WTC11 (cell line): ENCODE measurements at regions not wholly inside any gene's neighbourhood (a gene's known extent, or its start where the extent isn't known, plus 50 kb on each side); places are given as distances from the start of the nearest gene placed in this dataset.

Experiments used
- ATAC-seq: fragments of 200-7000 bp; cut with Tn5 transposase; 2 replicates; pipeline ENCODE4 v1.10.0; 2021; ENCODE audit warnings: mild to moderate bottlenecking, moderate library complexity
- CTCF ChIA-PET: fragments of 300-600 bp; sonication (Branson Sonifier 250); formaldehyde crosslinking; loops from one replicate; lab custom pipeline; 2021; ENCODE audit warnings: antibody characterized with exemption; lab: Charles Lee
- POLR2A ChIA-PET: fragments of 350-600 bp; sonication (Branson Sonifier 250); formaldehyde crosslinking; loops from one replicate; lab custom pipeline; 2021; ENCODE audit warnings: antibody characterized with exemption; lab: Charles Lee
- DNase-seq: peaks from one replicate; pipeline ENCODE4 v3.0.0; 2021; ENCODE audit warnings: low spot score
- H3K27ac Mint-ChIP-seq: 2 replicates; pipeline ENCODE4 v1.8.0; 2021; ENCODE audit warnings: mixed read lengths
- H3K27me3 Mint-ChIP-seq: 2 replicates; pipeline ENCODE4 v1.8.0; 2021; ENCODE audit warnings: low read depth, mild to moderate bottlenecking, moderate library complexity, mixed read lengths
- H3K36me3 Mint-ChIP-seq: 2 replicates; pipeline ENCODE4 v1.8.0; 2021; ENCODE audit warnings: mixed read lengths
- H3K4me1 Mint-ChIP-seq: 2 replicates; pipeline ENCODE4 v1.8.0; 2022; ENCODE audit warnings: mixed read lengths
- H3K4me3 Mint-ChIP-seq: 2 replicates; pipeline ENCODE4 v1.8.0; 2021; ENCODE audit warnings: mild to moderate bottlenecking, moderate library complexity, mixed read lengths
- H3K9me3 Mint-ChIP-seq: 2 replicates; pipeline ENCODE4 v1.8.0; 2021; ENCODE audit warnings: mixed read lengths
- ATF2 ChIP-seq: sonication (generic); formaldehyde crosslinking; IDR thresholded peaks from 2 replicates; pipeline ENCODE4 v1.8.1; 2022; ENCODE audit warnings: low read depth, missing genetic modification reagents, borderline replicate concordance
- ATF6 ChIP-seq: sonication (generic); formaldehyde crosslinking; IDR thresholded peaks from 2 replicates; pipeline ENCODE4 v1.8.1; 2023; ENCODE audit warnings: mild to moderate bottlenecking, missing genetic modification reagents
- CBFB ChIP-seq: sonication (generic); formaldehyde crosslinking; IDR thresholded peaks from 2 replicates; pipeline ENCODE4 v1.8.1; 2022; ENCODE audit warnings: mild to moderate bottlenecking, low read depth, missing genetic modification reagents
- CDX4 ChIP-seq: fragments of 250-450 bp; sonication (Bioruptor Pico); IDR thresholded peaks from 2 replicates; pipeline ENCODE4 v1.9.0; 2021; ENCODE audit warnings: moderate library complexity, mild to moderate bottlenecking, inconsistent platforms, borderline replicate concordance
- CREM ChIP-seq: sonication (generic); formaldehyde crosslinking; IDR thresholded peaks from 2 replicates; pipeline ENCODE4 v1.8.1; 2022; ENCODE audit warnings: mild to moderate bottlenecking, missing genetic modification reagents, moderate library complexity
- E2F5 ChIP-seq: sonication (generic); formaldehyde crosslinking; IDR thresholded peaks from 2 replicates; pipeline ENCODE4 v1.8.1; 2022; ENCODE audit warnings: mild to moderate bottlenecking, moderate library complexity, missing genetic modification reagents
- ERG ChIP-seq: fragments of 250-450 bp; sonication (Bioruptor Pico); IDR thresholded peaks from 2 replicates; pipeline ENCODE4 v1.8.0; 2021; ENCODE audit warnings: mild to moderate bottlenecking
- HMGA2 ChIP-seq: fragments of 250-450 bp; sonication (Bioruptor Pico); IDR thresholded peaks from 2 replicates; pipeline ENCODE4 v1.4.0; 2021; ENCODE audit warnings: mild to moderate bottlenecking, moderate library complexity
- IRF2 ChIP-seq: sonication (generic); formaldehyde crosslinking; IDR thresholded peaks from 2 replicates; pipeline ENCODE4 v1.8.0; 2022; ENCODE audit warnings: low read depth, missing genetic modification reagents, borderline replicate concordance
- MXD4 ChIP-seq: fragments of 250-450 bp; sonication (Bioruptor Pico); IDR thresholded peaks from 2 replicates; pipeline ENCODE4 v1.8.0; 2021; ENCODE audit warnings: mild to moderate bottlenecking, moderate library complexity, borderline replicate concordance
- PREB ChIP-seq: sonication (generic); formaldehyde crosslinking; IDR thresholded peaks from 2 replicates; pipeline ENCODE4 v1.8.1; 2022; ENCODE audit warnings: mild to moderate bottlenecking, missing genetic modification reagents, moderate library complexity, borderline replicate concordance
- SMAD4 ChIP-seq: sonication (generic); formaldehyde crosslinking; IDR thresholded peaks from 2 replicates; pipeline ENCODE4 v1.8.0; 2022; ENCODE audit warnings: mild to moderate bottlenecking, missing genetic modification reagents
- STAT6 ChIP-seq: sonication (generic); formaldehyde crosslinking; conservative IDR thresholded peaks from 2 replicates; pipeline ENCODE4 v1.8.1; 2023; ENCODE audit warnings: mild to moderate bottlenecking, low read depth, missing genetic modification reagents, moderate library complexity
- TP53 ChIP-seq: sonication (generic); formaldehyde crosslinking; IDR thresholded peaks from 2 replicates; pipeline ENCODE4 v1.8.1; 2023; ENCODE audit warnings: mild to moderate bottlenecking, missing genetic modification reagents
- ZNF138 ChIP-seq: sonication (generic); formaldehyde crosslinking; conservative IDR thresholded peaks from 2 replicates; pipeline ENCODE4 v1.8.1; 2022; ENCODE audit warnings: mild to moderate bottlenecking, moderate library complexity, missing genetic modification reagents
- ZNF219 ChIP-seq: sonication (generic); formaldehyde crosslinking; IDR thresholded peaks from 2 replicates; pipeline ENCODE4 v1.8.0; 2023; ENCODE audit warnings: missing genetic modification reagents, mild to moderate bottlenecking, borderline replicate concordance
- ZNF423 ChIP-seq: fragments of 250-450 bp; sonication (Bioruptor Pico); IDR thresholded peaks from 2 replicates; pipeline ENCODE4 v2.1.2; 2022; ENCODE audit warnings: mild to moderate bottlenecking, moderate library complexity
- ZSCAN18 ChIP-seq: fragments of 250-450 bp; sonication (Bioruptor Pico); IDR thresholded peaks from 2 replicates; pipeline ENCODE4 v2.1.2; 2022; ENCODE audit warnings: mild to moderate bottlenecking, moderate library complexity

- no peak for TF ChIP-seq ZSCAN18 (CRISPR knock-in tag)
- TF ChIP-seq E2F5 (CRISPR knock-in tag) = no peak
- TF ChIP-seq SMAD4 = no peak
- no peak for TF ChIP-seq CREM (CRISPR knock-in tag)
- no peak for TF ChIP-seq CDX4 (CRISPR knock-in tag)
- no peak for TF ChIP-seq HMGA2 (CRISPR knock-in tag)
- no peak for TF ChIP-seq ZNF219
- TF ChIP-seq CBFB (CRISPR knock-in tag) = no peak
- no peak for TF ChIP-seq STAT6 (CRISPR knock-in tag)
These were observed 310.7 kb downstream of the DIPK2A start (continued) for GRCh38 chr3:144282313-144282712.

- ATAC-seq (no peak), DNase-seq (no peak)
- no peak overlapping the region for H3K27ac Mint-ChIP-seq
- ChIA-PET POLR2A (no interaction called here), CTCF (no interaction called here)
- no peaks in the 10 kb centered on the region for H3K27me3 Mint-ChIP-seq
- TF ChIP-seq MXD4 (CRISPR knock-in tag) = no peak
- no peak for TF ChIP-seq ZNF138
- TF ChIP-seq STAT6 (CRISPR knock-in tag) = no peak
- TF ChIP-seq IRF2 (CRISPR knock-in tag) = no peak
- no peak for TF ChIP-seq HMGA2 (CRISPR knock-in tag)
- H3K9me3 Mint-ChIP-seq = peaks cover 11% of the 10 kb centered on the region
- H3K36me3 Mint-ChIP-seq = no peaks in the 10 kb centered on the region
- H3K4me3 Mint-ChIP-seq = no peak overlapping the region
- H3K4me1 Mint-ChIP-seq = peaks cover 6% of the 10 kb centered on the region
These were observed 314.8 kb downstream of the DIPK2A start for GRCh38 chr3:144286235-144286910.

- CTCF ChIA-PET = no interaction called here
- DNase-seq (no peak), ATAC-seq (no peak)
- Mint-ChIP-seq H3K27ac (no peak overlapping the region), H3K27me3 (no peaks in the 10 kb centered on the region), H3K4me3 (no peak overlapping the region), H3K9me3 (peaks cover 16% of the 10 kb centered on the region), H3K4me1 (peaks cover 6% of the 10 kb centered on the region), H3K36me3 (no peaks in the 10 kb centered on the region)
- POLR2A ChIA-PET = no interaction called here
- no peak for TF ChIP-seq ZNF423 (CRISPR knock-in tag)
- TF ChIP-seq ATF2 = no peak
- no peak for TF ChIP-seq ATF6 (CRISPR knock-in tag)
- TF ChIP-seq TP53 (CRISPR knock-in tag) = no peak
- TF ChIP-seq PREB = no peak
- TF ChIP-seq ERG = no peak
These were observed 315.4 kb downstream of the DIPK2A start for GRCh38 chr3:144287001-144287400.
